HG02884 (cell line): ENCODE measurements at regions not wholly inside any gene's neighbourhood (a gene's known extent, or its start where the extent isn't known, plus 50 kb on each side); places are given as distances from the start of the nearest gene placed in this dataset.
"Not testable (repeated sequence)": the region's sequence is repeated elsewhere in the genome, so short reads cannot be mapped to it uniquely, and the experiment has no call there.

Source experiments
- ATAC-seq: cut with Tn5 transposase; IDR thresholded peaks from one replicate; pipeline ENCODE4 v1.9.1; 2021; ENCODE audit warnings: mild to moderate bottlenecking, moderate library complexity; ENCODE audit not compliant: unreplicated experiment

GRCh38 chr5:44935871-44936270 is 127.1 kb downstream of the MRPS30 start:
- ATAC-seq = no peak

GRCh38 chr5:44942524-44943001 is 133.8 kb downstream of the MRPS30 start:
- ATAC-seq = no peak

- ATAC-seq = no peak
These were observed 134.9 kb downstream of the MRPS30 start for GRCh38 chr5:44943647-44944046.

- no peak for ATAC-seq
These were observed 137.0 kb downstream of the MRPS30 start for GRCh38 chr5:44945743-44946142.

- ATAC-seq = no peak
These were observed 140.9 kb downstream of the MRPS30 start for GRCh38 chr5:44949687-44950086.

- no peak for ATAC-seq
These were observed 142.6 kb downstream of the MRPS30 start for GRCh38 chr5:44951371-44951770.

GRCh38 chr5:44952376-44952775 is 143.6 kb downstream of the MRPS30 start:
- peak; percentile 77 for ATAC-seq

- no peak for ATAC-seq
These were observed 144.3 kb downstream of the MRPS30 start for GRCh38 chr5:44953078-44953477.

- not testable (repeated sequence) for ATAC-seq
These were observed 150.3 kb downstream of the MRPS30 start for GRCh38 chr5:44958943-44959454.

- ATAC-seq = no peak
These were observed 161.1 kb downstream of the MRPS30 start for GRCh38 chr5:44969825-44970224.

GRCh38 chr5:44970963-44971362 is 162.2 kb downstream of the MRPS30 start:
- ATAC-seq = not testable (repeated sequence)

- no peak for ATAC-seq
These were observed 166.1 kb downstream of the MRPS30 start for GRCh38 chr5:44974813-44975212.

GRCh38 chr5:44981708-44982107 is 173.0 kb downstream of the MRPS30 start:
- no peak for ATAC-seq

- ATAC-seq = no peak
These were observed 174.3 kb downstream of the MRPS30 start for GRCh38 chr5:44983006-44983405.

- ATAC-seq = no peak
These were observed 178.3 kb downstream of the MRPS30 start for GRCh38 chr5:44987026-44987425.

- no peak for ATAC-seq
These were observed 182.9 kb downstream of the MRPS30 start for GRCh38 chr5:44991693-44992092.

GRCh38 chr5:44993286-44993685 is 184.5 kb downstream of the MRPS30 start:
- no peak for ATAC-seq

- ATAC-seq = no peak
These were observed 188.8 kb downstream of the MRPS30 start for GRCh38 chr5:44997506-44997905.

- ATAC-seq = not testable (repeated sequence)
These were observed 198.4 kb downstream of the MRPS30 start for GRCh38 chr5:45007102-45007501.

- no peak for ATAC-seq
These were observed 208.8 kb downstream of the MRPS30 start for GRCh38 chr5:45017568-45017967.

GRCh38 chr5:45029553-45029952 is 220.8 kb downstream of the MRPS30 start:
- ATAC-seq = no peak

GRCh38 chr5:45035991-45036390 is 227.2 kb downstream of the MRPS30 start:
- ATAC-seq = no peak

GRCh38 chr5:45037927-45038326 is 229.2 kb downstream of the MRPS30 start:
- ATAC-seq = no peak
